Activated CD4-positive, alpha-beta T cell treated with anti-CD3 and anti-CD28 coated beads, Interleukin-2, Interleukin-6, amounts not matched to agents 100 ng/mL and 50 ng/mL, durations not matched to agents 16 hours and 8 hours (primary cell): ENCODE measurements at regions not wholly inside any gene's neighbourhood (a gene's known extent, or its start where the extent isn't known, plus 50 kb on each side); places are given as distances from the start of the nearest gene placed in this dataset.

Experiments
- DNase-seq: peaks from one replicate; pipeline ENCODE4 v3.0.0-alpha.2; 2020

DNA sequence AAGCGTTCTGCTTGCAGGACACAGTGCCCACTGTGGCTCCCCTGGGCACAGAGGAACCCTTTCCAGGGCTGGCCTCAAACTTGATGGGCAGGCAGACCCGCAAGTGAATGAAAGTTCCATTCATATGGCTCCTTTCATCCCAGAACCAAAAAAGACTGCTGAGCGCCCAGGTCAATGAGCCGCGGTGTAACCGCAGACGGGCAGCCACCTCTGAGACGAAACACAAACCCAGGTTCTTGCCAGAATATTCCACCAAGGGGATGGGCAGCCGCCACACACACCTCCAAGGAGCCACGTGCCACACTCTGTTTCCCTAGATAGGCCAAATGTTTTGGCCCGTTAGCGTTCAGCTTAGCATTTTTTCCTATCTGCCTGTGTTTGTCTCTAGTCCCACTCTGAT, 82.8 kb upstream of the IGF1R start:
- no peak for DNase-seq

- no peak for DNase-seq
These were observed 80.4 kb upstream of the IGF1R start for GRCh38 chr15:98567951-98568350.

GRCh38 chr15:98568382-98569017, 79.8 kb upstream of the IGF1R start:
- no peak for DNase-seq

DNA sequence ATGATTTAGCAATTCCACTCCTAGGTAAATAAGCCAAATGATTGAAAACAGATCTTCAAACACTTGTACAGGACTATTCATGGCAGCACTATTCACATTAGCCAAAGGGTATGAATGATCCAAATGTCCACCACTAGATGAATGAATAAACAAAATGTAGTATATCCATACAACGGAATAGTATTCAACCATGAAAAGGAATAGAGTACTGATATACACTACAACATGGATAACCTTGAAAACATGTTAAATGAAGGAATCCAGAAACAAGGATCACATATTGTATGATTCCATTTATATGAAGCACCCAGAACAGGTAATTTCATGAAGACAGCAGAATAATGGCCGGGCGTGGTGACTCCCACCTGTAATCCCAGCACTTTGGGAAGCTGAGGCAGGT, 78.2 kb upstream of the IGF1R start:
- no peak for DNase-seq

DNA sequence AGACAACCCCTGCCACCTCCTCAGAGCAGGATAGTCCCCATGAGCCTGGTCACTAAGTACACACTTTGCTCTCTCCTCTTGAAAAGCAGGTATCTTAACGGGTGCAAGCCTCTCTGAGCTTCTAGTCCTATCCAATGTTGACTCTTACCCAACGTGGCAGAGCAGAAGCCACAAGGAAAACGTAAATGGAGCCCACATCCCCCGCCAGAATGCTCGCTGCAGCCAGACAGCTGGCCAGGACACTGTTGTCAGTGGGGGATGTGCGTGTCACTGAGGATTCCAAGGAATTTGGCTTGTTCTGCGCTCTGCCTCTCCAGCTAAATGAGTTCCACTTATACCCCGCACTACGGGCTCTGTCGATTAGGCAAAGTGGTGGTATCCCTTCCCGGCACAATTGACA, 67.8 kb upstream of the IGF1R start:
- no peak for DNase-seq

DNA sequence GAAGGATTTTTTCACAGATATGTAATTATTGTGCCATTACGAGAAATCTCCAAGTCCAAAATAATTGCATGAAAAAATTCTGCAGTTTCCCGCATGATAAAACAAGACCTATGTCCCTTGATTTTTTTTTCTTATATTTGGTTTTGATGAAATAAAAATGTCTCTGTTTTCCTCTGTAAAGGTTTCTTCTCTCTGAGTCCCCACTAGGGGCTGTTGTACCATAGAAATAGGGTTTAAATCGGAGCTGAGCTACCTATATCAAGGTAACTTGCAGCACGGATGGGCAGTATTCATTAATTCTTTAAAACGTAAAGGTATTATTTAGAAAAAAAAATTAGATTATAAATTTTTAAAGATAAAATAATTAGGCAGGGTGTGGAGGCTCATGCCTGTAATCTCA, 66.6 kb upstream of the IGF1R start:
- DNase-seq, result no peak

GRCh38 chr15:98582900-98583554, 65.3 kb upstream of the IGF1R start:
- no peak for DNase-seq

DNA sequence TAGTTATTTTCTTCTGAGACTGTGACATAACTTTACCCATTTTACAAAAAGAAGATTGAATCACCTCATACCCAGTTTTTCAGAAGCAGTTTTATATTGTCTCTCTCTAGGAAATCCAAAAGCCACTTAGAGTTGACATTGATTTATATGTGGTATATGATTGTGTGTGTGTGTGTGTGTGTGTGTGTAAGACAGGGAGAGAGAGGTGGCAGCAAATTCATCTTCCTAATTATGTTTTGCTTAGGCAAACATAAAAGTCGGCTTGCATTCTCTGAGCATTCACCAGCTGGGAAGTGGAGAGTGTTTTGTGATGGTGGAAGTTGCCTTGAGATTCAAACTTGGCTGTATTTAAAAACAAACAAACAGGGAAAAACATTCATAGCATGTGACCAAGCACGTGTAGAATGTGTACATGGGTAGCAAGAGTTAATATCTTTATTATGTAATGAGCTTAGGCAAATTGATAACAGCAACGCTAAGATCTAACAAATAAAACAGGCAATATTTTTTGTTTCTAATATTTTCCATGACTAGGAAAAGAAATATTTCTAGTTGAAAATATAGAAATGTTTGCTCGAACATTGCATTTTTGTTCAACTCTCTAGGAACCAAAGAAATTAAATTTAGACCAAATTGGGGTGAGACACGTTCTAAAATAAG, 64.4 kb upstream of the IGF1R start:
- no peak for DNase-seq

- DNase-seq, result no peak
These were observed 62.3 kb upstream of the IGF1R start for GRCh38 chr15:98586066-98586465.

DNA sequence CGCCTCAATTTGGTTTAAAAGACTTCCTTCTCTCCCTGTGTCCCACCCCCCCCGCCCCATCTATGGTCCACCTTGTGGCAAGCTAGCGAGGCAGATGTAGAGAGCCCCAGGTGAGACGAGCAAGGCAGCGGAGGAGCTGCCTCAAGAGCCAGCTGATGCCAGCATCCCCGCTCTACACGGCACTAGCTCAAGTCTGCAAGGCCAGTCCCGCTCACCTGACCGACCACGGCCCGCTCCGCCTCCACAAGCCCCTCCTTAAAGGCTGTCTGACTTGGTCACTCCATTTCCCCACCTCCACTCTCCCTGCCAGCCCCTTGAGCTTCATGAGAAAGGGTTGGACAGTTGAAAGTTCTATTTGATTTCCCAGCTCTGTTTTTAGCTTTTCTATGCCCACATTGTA, 56.2 kb upstream of the IGF1R start:
- no peak for DNase-seq

DNA sequence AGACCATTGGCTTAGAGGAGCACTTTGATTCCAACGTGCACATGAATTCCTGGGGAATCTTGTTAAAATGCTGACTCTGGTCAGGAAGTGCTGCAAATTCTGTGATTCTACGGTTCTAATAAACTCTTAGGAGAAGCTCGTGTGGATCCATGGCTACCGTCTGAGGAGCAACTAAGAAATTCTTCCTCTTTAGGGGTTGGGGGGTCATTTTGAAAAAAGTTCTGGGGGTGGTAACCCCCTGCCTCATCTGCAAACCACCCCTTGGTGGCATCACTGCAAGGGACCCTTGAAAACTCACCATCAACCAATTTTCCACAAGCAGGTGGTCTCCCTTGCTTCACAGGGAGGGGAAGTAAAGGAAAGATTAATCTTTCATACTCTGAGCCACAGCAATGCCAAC, 52.2 kb upstream of the IGF1R start:
- DNase-seq, result no peak

GRCh38 chr15:98596885-98597392, 51.4 kb upstream of the IGF1R start:
- no peak for DNase-seq

DNA sequence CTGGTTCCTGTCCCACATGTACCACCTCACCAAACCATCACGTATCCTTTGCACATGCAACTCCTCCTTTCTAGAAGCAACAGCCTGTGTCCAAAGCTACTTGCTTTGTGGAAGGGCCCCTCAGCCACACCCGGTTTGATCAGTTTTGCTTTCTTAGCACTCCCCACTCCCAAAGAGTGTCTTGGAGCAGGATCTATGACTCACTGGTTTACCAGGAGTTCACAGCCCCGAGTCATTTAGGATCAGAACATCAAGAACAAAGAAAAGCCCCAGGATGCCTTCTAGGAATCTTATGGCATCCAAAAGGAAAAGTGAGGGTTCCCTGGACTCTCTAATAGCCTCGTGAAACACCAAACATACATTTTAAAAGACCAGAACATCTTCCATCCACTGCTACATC, 50.7 kb upstream of the IGF1R start:
- DNase-seq, result no peak
